ENCODE measurements at regions not wholly inside any gene's neighbourhood (a gene's known extent, or its start where the extent isn't known, plus 50 kb on each side); places are given as distances from the start of the nearest gene placed in this dataset.

DNA sequence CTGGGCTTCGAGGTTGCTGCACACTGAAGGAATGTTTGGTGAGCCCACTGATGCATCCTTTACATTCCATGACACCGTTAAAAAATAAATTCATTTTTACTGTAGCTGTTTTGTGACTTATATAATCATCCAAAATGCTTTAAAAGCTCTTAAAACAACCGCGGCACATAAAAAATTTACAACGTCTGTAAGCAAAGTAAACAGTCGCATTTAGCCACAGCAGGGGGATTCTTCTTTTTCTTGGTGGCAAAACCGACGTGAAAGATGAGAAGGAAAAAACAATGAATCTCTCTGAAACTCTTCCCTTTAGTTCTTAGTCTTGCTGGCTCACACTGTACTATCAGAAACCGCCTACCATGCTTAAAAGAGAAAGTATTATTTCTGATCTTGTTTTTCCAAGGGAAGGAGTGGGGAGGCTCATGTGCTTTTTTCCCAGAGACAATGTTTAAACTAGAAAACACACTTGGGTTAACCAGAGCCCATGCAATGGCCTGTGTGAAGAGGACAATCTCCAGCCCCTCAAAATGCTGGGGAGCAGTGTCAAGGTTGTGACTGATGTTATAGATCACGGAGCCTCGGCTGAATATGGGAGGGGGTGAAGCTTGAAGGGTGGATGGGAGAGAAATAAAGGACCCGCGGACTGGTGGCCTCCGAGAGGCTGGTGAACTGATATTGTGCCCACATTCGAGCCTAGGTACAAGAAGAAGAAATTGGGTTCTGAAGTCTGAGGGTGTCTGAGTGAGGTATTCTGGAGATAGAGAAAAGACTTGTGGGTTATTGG, 91.1 kb downstream of the IRF8 start:
- TF ChIP-seq, protein P1, sequence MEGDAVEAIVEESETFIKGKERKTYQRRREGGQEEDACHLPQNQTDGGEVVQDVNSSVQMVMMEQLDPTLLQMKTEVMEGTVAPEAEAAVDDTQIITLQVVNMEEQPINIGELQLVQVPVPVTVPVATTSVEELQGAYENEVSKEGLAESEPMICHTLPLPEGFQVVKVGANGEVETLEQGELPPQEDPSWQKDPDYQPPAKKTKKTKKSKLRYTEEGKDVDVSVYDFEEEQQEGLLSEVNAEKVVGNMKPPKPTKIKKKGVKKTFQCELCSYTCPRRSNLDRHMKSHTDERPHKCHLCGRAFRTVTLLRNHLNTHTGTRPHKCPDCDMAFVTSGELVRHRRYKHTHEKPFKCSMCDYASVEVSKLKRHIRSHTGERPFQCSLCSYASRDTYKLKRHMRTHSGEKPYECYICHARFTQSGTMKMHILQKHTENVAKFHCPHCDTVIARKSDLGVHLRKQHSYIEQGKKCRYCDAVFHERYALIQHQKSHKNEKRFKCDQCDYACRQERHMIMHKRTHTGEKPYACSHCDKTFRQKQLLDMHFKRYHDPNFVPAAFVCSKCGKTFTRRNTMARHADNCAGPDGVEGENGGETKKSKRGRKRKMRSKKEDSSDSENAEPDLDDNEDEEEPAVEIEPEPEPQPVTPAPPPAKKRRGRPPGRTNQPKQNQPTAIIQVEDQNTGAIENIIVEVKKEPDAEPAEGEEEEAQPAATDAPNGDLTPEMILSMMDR (IDR thresholded peaks at IDR 0.05; ENCODE audit: control extremely low read depth, extremely low read depth, low read depth, missing control alignments): no peak
- POLR2A ChIA-PET: interaction anchor here (0.6 to 1.5 kb wide), 3 partner anchors 77 to 88 kb away, joined by 3 to 4 read pairs (median 3); no protein-coding TSS in a partner anchor
- DNase-seq (ENCODE audit: extremely low spot score): no peak
- CTCF ChIA-PET: interaction anchor here (0.9 to 11.3 kb wide), 13 partner anchors 7 to 169 kb away, joined by 3 to 162 read pairs (median 8); no protein-coding TSS in a partner anchor

DNA sequence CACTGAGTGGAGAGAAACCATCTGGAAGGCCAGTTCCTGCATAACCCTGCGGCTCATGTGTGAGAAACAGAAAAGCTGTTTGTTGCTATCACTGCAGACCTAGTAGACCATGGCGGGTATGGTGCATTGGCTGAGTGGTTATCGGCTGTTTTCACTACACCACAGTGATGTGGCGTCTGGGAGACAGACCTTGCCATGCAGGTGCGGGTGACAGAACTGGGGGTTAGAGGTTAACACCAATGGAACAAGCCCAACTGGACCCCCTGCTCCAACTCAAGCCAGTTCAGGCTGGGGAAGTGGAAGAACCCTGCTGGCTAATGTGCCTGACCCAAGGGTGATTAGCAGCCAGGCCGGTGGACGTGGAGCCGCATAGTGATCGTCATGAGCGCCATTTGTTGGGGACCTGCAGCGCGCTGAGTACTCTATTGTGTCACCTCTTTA, 91.9 kb downstream of the IRF8 start:
- DNase-seq (ENCODE audit: extremely low spot score): no peak
- ChIA-PET POLR2A (interaction anchor here (0.6 to 0.9 kb wide), 2 partner anchors 78 to 89 kb away, joined by 3 read pairs; no protein-coding TSS in a partner anchor), CTCF (interaction anchor here (0.9 to 11.3 kb wide), 7 partner anchors 10 to 170 kb away, joined by 3 to 162 read pairs (median 5); no protein-coding TSS in a partner anchor)
- TF ChIP-seq, protein P1 (IDR thresholded peaks at IDR 0.05; ENCODE audit: control extremely low read depth, extremely low read depth, low read depth, missing control alignments): no peak

DNA sequence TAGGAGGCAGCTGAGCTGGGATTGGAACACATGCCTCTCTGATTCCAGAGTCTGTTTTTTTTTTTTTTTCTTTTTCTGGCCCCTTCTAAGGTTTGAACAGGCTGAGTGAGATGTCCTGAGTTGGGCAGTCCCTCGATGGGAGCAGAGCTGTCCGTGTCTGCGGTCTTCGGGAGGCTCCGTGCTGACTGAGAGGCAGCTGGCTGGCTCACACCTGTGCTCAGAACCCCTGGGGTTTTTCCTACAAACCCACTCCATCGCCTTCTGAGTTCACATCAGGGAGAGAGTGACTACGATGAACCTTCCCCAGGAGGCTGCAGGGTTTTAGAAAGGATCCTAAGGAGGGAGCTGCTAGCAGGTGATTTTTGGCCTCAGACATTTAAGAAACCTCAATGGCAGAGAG, 92.5 kb downstream of the IRF8 start:
- TF ChIP-seq, protein P1 (IDR thresholded peaks at IDR 0.05; ENCODE audit: control extremely low read depth, extremely low read depth, low read depth, missing control alignments): no peak
- CTCF ChIA-PET: interaction anchor here (1.0 to 3.0 kb wide), 8 partner anchors 24 to 172 kb away, joined by 3 to 17 read pairs (median 4); no protein-coding TSS in a partner anchor
- DNase-seq (ENCODE audit: extremely low spot score): no peak
- POLR2A ChIA-PET: interaction anchor here (0.7 to 0.9 kb wide), 2 partner anchors 72 to 92 kb away, joined by 3 to 7 read pairs; partner anchors contain the start of gene IRF8

DNA sequence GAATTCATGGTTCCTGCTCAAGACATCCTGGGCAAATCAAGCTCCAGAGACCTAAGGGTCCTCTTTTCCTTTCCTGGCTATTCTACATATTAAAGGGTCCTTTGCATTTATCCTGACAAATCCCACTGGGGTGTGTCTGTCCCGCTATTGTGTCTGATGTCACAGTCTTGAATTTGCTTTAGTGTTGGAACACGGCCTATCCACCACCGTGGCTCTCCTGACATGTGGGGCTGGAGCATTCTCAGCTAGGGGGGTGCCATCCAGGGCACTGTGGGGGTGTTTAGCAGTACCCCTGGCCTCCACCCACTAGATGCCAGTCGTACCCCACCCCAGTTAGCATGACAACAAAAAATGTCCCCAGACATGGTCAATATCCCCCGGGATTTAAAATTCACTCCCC, 92.9 kb downstream of the IRF8 start:
- TF ChIP-seq, protein P1 (IDR thresholded peaks at IDR 0.05; ENCODE audit: control extremely low read depth, extremely low read depth, low read depth, missing control alignments): no peak
- no peak for DNase-seq (ENCODE audit: extremely low spot score)
- POLR2A ChIA-PET: interaction anchor here (0.7 to 0.9 kb wide), 2 partner anchors 72 to 93 kb away, joined by 3 to 7 read pairs; partner anchors contain the start of gene IRF8
- CTCF ChIA-PET: interaction anchor here (1.0 to 3.0 kb wide), 8 partner anchors 25 to 172 kb away, joined by 3 to 17 read pairs (median 4); no protein-coding TSS in a partner anchor

DNA sequence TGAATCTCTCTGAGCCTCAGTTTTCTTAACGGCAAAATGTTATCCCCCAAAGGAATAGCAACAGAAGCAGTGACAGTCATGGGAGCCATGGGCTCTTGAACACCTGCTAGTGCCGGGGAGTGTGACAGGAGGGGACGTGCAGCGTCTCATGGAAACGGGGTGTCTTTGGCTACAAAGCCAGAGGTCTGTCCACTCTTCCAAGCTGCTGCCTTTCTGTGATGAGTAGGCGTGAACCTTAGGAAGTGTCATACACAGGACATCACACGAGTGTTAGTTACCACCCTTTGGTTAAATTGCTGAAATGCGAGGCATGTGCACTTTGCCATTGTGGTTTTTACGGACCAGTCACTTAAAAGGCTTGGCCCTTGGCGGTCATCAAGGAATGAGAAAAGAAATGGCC, 93.4 kb downstream of the IRF8 start:
- CTCF ChIA-PET: interaction anchor here (1.0 to 3.0 kb wide), 6 partner anchors 30 to 173 kb away, joined by 3 to 17 read pairs (median 4); no protein-coding TSS in a partner anchor
- TF ChIP-seq, protein P1 (IDR thresholded peaks at IDR 0.05; ENCODE audit: control extremely low read depth, extremely low read depth, low read depth, missing control alignments): no peak
- no peak for DNase-seq (ENCODE audit: extremely low spot score)
- POLR2A ChIA-PET: interaction anchor here (0.9 kb wide), 1 partner anchor 73 kb away, joined by 3 read pairs; no protein-coding TSS in a partner anchor

DNA sequence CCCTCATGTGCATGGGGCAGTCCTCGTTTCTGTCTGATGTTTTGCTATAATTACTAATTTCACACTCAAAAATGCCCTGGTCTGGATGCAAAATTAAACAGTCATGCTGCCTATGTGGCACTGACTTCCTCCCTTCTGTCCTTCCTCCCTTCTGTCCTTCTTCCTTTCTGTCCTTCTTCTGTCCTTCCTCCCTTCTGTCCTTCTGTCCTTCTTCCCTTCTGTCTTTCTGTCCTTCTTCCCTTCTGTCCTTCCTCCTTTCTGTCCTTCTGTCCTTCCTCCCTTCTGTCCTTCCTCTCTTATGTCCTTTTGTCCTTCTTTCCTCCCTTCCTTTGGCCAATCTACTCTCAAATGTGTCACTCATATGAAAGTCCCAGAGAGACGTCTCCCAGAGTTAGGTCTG, 93.8 kb downstream of the IRF8 start:
- TF ChIP-seq, protein P1 (IDR thresholded peaks at IDR 0.05; ENCODE audit: control extremely low read depth, extremely low read depth, low read depth, missing control alignments): no peak
- no peak for DNase-seq (ENCODE audit: extremely low spot score)
- POLR2A ChIA-PET: no interaction called here
- CTCF ChIA-PET: interaction anchor here (1.1 to 3.0 kb wide), 5 partner anchors 19 to 173 kb away, joined by 3 to 17 read pairs (median 4); no protein-coding TSS in a partner anchor
